Activated naive CD4-positive, alpha-beta T cell treated with anti-CD3 and anti-CD28 coated beads, Interleukin-2, amount 50 U/mL, for 72 hours (primary cell): ENCODE measurements at regions not wholly inside any gene's neighbourhood (a gene's known extent, or its start where the extent isn't known, plus 50 kb on each side); places are given as distances from the start of the nearest gene placed in this dataset.
A peak's percentile ranks its signal among the peaks of the same experiment; 100 is the strongest.
"Not testable (repeated sequence)": the region's sequence is repeated elsewhere in the genome, so short reads cannot be mapped to it uniquely, and the experiment has no call there.

Experiments
- ATAC-seq, 2 donors: fragments of 150-1000 bp; cut with Tn5 transposase; 2 replicates each; pipeline ENCODE4 v1.10.0; 2021; ENCODE audit warnings: mild to moderate bottlenecking in 2 of 2, moderate library complexity in 2 of 2
- DNase-seq, 2 donors: peaks; one replicate each; pipeline ENCODE4 v3.0.0; 2021 to 2022; ENCODE audit warnings: low spot score in 2 of 2
- H3K27ac Mint-ChIP-seq, 2 donors: one replicate each; pipeline ENCODE4 v1.8.0; 2022; ENCODE audit warnings: mild to moderate bottlenecking in 2 of 2, mixed read lengths in 2 of 2
- H3K36me3 Mint-ChIP-seq, 2 donors: one replicate each; pipeline ENCODE4 v1.8.0; 2022; ENCODE audit warnings: mixed read lengths in 2 of 2
- H3K9me3 Mint-ChIP-seq, 2 donors: one replicate each; pipeline ENCODE4 v1.8.0; 2022; ENCODE audit warnings: mixed read lengths in 2 of 2

DNA sequence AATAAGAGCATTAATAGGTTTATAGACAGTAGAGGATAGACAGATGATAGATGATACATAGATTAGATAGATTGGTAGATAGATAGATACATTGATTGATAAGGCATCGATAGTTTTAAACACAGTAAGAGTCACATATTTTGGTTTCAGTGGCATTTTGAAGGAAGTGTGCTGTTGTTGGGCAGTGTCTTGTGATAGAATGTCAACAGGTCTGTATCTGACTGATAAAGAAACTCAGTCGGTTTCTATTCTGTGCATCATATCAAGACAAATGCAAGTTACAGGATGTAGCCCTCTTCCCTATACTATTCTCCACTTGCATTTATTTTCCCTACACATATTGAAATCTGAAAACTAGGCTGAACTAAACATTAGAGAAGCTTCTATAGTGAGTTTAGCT is 1229.0 kb upstream of the ZEB2 start:
- Mint-ChIP-seq H3K27ac (no peak overlapping the region), H3K36me3 (no peaks in the 10 kb centered on the region), H3K9me3 (peaks cover 14 to 23% of the 10 kb centered on the region in 2 donors)
- DNase-seq (no peak), ATAC-seq (peak; percentile 49 to 62)

DNA sequence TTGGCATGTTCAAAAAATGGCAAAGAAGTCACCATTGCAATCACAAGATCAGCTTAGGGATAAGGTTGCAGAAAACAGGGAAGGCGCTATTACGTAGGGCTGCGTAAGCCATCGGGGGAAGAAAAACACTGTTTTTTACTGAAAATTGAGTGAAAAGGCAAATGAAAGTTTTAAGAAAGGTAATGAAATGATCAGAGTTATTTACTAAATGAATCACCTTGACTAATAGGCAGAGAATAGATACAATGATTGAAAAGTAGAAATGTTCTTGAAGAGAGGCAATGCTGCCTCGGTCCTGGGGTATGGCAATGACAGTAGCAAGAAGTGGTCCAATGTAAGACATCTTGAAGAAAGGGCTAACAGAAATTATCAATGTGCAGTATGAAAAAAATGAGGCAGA is 1227.8 kb upstream of the ZEB2 start:
- DNase-seq (no peak), ATAC-seq (peak in 1 of 2 donors; percentile 35)
- no peaks in the 10 kb centered on the region for H3K36me3 Mint-ChIP-seq
- H3K9me3 Mint-ChIP-seq: peaks cover 14 to 23% of the 10 kb centered on the region in 2 donors
- no peak overlapping the region for H3K27ac Mint-ChIP-seq

DNA sequence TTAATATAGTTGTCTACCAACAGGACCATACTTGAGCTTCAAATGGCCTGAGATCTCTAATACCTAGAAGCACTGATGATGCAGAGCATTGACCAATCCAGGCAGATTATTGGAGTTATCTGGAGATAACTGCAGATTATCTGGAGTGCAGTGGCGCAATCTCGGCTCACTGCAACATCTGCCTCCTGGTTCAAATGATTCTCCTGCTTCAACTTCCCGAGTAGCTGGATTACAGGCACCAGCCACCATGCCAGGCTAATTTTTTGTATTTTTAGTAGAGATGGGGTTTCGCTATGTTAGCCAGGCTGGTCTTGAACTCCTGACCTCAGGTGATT is 1225.4 kb upstream of the ZEB2 start:
- peaks cover 18 to 20% of the 10 kb centered on the region in 2 donors for H3K9me3 Mint-ChIP-seq
- ATAC-seq, H3K36me3 Mint-ChIP-seq, DNase-seq, H3K27ac Mint-ChIP-seq: not testable (repeated sequence)

DNA sequence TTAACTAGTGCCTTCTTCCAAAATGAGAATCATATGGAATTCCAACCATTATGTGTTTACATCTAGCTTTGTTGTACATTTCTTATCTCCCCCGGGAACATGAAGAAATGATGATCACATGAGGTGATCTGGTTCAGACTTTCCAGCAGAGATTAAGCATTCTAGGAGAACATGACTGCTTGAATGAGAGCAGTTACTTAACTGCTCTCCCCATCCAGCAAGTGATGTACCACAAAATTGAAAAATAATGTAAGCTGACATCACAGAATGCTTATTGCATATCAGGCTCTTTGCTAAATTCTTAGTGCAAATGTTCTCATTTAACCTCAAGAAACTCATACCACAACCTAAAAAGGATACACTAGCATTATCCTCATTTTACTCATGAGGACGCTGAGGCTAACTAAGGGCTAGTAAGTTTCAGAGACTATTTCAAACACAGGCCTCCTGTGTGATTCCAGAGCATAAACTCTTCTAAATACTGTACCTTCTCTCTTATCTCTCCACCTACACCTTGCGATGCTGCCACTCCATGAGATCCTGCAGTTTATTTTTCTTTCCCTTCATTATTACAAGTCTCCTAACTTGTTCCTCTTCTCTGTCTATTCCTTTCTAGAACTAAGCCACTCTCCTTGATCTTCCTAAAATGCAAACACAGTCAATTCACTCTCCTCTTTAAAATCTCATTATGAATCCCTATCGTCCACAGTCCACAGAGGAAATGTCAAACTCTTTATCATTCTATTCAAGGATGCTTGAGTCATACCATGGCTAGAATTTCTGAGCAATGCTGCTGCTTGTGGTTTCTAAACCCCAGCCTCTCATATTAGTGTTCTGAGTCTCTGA is 1224.8 kb upstream of the ZEB2 start:
- peak overlapping the region in 1 of 2 donors; percentile 2 for H3K27ac Mint-ChIP-seq
- DNase-seq: no peak
- H3K36me3 Mint-ChIP-seq: no peaks in the 10 kb centered on the region
- H3K9me3 Mint-ChIP-seq: peaks cover 18 to 23% of the 10 kb centered on the region in 2 donors
- peak; percentile 68 to 79 for ATAC-seq

DNA sequence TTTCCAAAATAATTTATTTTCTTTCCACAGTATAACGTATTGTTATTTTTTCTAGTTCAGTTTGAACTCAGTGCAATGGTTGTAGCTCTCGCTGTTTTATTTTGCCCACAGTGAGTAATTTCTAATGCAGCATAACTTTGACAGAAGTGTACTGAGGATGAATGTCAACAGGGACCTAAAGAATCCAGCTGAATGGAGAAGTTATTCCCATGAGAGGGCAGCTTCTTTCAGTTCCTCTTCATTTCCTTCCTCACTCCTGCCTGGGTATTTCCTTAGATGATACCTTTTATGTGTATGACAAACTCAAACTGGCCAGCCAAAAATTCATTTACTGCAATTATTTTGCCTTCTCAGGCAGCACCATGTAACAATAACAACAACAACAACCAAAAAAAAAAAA is 1223.1 kb upstream of the ZEB2 start:
- Mint-ChIP-seq H3K36me3 (no peaks in the 10 kb centered on the region), H3K27ac (no peak overlapping the region), H3K9me3 (peaks cover 18 to 23% of the 10 kb centered on the region in 2 donors)
- DNase-seq (no peak), ATAC-seq (no peak)

DNA sequence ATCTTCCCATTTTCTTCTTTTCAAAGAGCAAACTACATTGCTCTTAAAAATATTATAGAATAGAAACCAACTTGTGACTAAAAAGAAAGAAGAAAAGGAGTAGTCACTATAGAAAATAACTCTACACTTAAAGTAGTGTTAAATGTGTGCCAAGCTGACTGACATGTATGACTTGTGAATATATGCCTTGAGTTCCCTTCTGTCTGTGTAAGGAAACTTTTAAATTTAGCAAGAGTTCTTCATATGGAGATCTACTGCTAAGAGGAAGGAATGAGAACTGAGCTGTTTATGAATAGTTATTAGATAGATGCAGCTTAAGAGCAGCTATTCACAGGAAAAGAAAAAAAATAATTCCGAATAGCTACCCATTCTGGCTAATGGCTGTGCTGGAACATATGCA is 1221.7 kb upstream of the ZEB2 start:
- Mint-ChIP-seq H3K9me3 (peaks cover 18% of the 10 kb centered on the region in 2 donors), H3K36me3 (no peaks in the 10 kb centered on the region), H3K27ac (no peak overlapping the region)
- no peak for ATAC-seq
- DNase-seq: no peak

DNA sequence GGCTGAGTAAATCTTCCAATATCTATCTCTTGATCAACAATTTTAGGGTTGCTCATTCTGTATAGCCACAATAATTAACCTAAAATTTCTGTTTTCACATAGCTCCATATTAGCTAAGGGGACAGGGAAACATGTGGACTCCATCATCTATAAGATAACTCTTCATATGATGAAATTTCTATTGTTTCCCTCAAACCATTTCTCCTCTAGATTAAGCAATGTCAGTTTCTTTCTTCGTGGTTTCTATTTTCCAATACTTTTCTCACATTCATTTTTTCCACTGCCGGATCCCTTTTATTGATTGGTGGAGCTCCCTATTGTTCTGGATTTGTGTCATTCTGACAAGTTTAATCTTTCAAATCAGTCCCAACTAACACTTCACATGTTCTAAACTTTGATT is 1221.3 kb upstream of the ZEB2 start:
- ATAC-seq: no peak
- no peaks in the 10 kb centered on the region for H3K36me3 Mint-ChIP-seq
- H3K9me3 Mint-ChIP-seq: peaks cover 14% of the 10 kb centered on the region in 2 donors
- no peak for DNase-seq
- no peak overlapping the region for H3K27ac Mint-ChIP-seq

DNA sequence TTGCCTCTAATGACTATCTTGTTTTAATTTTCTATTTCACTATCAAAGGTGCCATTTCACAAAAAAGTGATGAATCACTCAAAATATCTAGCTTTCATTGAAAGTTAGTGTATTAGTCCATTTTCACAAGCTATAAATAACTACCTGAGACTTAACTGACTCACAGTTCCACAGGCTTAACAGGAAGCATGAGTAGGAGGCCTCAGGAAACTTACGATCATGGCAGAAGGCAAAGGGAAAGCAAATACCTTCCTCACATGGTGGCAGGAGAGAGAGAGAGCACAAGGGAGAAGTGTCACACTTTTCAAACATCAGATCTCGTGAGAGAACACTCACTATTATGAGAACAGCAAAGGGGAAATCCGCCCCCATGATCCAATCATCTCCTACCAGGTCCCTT is 1220.4 kb upstream of the ZEB2 start:
- Mint-ChIP-seq H3K27ac (peak overlapping the region in 1 of 2 donors; percentile 46), H3K9me3 (peaks cover 13% of the 10 kb centered on the region in 2 donors), H3K36me3 (no peaks in the 10 kb centered on the region)
- ATAC-seq (peak; percentile 62 to 64), DNase-seq (no peak)

DNA sequence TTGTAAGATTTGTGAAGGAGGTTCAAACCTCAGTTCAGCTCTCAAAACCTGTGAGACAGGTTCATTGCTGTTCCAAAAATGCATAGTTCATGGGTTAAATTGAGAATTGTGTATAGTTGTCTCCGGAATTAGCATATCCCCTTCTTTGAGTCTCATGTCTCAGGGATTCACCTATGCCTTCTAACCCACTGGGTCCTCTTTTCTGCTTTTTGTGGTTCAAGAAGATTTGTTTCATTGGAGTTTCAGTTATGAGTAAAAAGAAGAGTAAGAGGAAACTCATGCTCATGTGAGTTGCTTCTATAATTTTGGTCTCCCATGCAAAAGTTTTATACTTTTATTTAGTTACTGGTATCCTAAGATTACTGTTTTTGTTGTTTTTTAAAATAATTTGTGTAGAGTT is 1219.8 kb upstream of the ZEB2 start:
- ATAC-seq (peak; percentile 20 to 52), DNase-seq (no peak)
- H3K36me3 Mint-ChIP-seq: no peaks in the 10 kb centered on the region
- no peak overlapping the region for H3K27ac Mint-ChIP-seq
- H3K9me3 Mint-ChIP-seq: peaks cover 8% of the 10 kb centered on the region in 2 donors

DNA sequence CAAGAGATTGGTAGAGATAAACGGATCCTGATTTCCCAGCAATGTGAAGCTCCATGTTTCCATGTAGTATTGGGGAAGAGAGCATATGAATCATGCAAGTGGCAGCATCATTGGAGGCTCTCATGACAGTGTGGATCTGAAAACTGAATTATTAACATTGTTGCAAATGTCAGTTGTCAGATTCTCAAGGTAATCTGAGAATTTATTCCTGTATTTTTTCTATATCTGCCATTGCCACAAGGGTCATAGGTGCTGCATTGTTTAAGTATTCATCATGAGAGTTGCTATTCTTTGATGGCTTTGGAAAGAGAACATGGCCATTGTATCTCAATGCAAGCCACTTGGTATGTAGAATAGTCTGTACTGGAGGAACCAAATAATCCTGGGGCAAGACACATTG is 1217.0 kb upstream of the ZEB2 start:
- H3K9me3 Mint-ChIP-seq: peaks cover 5 to 6% of the 10 kb centered on the region in 2 donors
- no peak for ATAC-seq
- no peak for DNase-seq
- H3K36me3 Mint-ChIP-seq: no peaks in the 10 kb centered on the region
- no peak overlapping the region for H3K27ac Mint-ChIP-seq

DNA sequence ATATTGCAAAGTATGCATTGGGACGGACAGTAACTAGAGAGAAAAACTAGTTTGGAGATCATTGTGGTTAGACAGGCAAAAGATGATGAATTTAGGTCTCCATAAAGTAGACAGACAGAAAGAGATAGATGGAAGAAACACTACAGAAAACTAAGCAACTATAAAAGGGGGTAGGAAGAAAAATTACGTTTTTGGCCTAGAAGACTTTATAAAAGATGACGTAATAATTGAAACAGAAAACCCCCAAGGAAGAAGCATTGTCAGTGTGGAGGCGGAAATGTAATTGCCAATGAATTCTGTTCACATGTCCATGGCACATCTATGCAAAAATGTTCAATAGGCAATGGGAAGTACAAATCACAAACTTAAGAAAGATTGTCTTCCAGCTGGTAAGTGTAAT is 1211.5 kb upstream of the ZEB2 start:
- no peaks in the 10 kb centered on the region for H3K36me3 Mint-ChIP-seq
- ATAC-seq: no peak

DNA sequence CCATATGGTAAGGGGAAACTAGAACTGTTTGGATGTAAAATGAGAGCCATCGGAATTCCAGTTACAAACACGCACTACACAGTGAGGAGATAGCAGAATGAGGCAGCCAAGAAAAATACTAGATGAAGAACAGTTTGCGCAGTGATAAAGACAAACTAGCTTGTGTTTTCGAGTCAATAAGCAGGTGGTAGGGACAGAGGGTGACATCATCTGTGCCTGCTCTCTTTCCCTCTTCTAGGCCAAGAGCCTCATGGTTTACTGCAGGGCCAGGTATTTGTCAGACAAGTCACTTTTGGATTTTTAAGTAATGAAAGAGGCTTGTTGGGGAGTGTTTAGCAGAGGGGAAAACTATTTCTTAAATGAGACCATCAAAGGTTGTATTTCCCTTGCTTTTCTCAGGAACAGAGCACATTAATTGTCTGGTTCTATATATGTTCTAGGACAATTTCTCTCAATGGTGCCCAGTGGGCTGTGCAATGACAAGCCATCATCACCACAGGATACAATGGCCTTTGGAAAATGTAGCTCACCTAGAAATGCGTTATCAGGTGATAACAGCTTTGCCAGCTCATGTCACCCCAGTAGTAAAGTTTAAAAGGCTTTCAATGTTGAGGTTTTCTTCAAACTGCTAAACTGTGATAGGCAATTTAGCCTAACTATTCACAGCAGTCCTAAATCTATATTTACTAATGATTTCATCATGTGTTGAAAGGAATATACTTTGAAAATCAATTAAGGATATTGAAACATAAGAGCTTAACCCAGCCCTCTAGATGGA is 1210.3 kb upstream of the ZEB2 start:
- H3K36me3 Mint-ChIP-seq: no peaks in the 10 kb centered on the region
- H3K9me3 Mint-ChIP-seq: peaks cover 11 to 20% of the 10 kb centered on the region in 2 donors
- no peak overlapping the region for H3K27ac Mint-ChIP-seq
- ATAC-seq: no peak
- no peak for DNase-seq

More for the DNA sequence above, 1211.5 kb upstream of the ZEB2 start:
- Mint-ChIP-seq H3K27ac (no peak overlapping the region), H3K9me3 (peaks cover 7 to 15% of the 10 kb centered on the region in 2 donors)
- DNase-seq: no peak

DNA sequence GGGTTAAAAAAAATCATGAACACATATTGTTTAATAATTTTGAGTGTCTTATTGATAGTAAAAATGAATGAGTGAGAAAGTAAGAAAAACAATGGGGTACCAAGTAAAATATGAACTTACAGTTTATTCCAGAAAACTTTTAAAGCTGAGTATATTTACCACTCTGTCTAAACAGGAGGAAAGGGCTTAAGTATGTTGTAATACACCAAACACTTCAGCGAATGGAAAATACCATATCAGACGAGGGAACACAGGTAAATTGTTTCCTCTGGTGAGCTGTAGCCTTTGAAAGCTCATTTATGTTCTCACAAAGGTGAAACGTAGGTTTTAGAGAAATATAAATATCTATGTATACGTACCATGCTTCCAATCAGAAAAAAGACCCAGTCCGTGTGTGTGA is 1209.6 kb upstream of the ZEB2 start:
- no peak overlapping the region for H3K27ac Mint-ChIP-seq
- DNase-seq (no peak), ATAC-seq (no peak)
- no peaks in the 10 kb centered on the region for H3K36me3 Mint-ChIP-seq
- peaks cover 11 to 20% of the 10 kb centered on the region in 2 donors for H3K9me3 Mint-ChIP-seq

DNA sequence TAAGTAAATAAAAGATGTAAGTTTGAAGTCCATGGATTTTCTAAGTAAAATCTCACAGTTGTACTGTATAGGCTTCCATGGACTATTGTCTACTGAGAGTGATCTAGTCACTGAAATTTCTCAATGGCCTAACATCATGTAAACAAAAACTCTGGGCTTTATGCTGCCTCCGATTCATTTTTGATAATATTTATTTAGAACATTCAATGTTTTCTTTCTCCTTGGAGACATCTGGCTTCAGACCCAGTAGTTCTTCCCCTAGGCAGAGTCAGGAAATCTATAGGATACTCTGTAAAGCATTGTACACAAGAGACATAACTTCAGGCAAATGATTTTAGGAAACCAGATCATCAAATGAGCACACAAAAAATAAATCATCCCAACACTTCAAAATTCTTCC is 1208.6 kb upstream of the ZEB2 start:
- DNase-seq: no peak
- no peak for ATAC-seq
- Mint-ChIP-seq H3K9me3 (peaks cover 11 to 20% of the 10 kb centered on the region in 2 donors), H3K36me3 (no peaks in the 10 kb centered on the region), H3K27ac (no peak overlapping the region)

DNA sequence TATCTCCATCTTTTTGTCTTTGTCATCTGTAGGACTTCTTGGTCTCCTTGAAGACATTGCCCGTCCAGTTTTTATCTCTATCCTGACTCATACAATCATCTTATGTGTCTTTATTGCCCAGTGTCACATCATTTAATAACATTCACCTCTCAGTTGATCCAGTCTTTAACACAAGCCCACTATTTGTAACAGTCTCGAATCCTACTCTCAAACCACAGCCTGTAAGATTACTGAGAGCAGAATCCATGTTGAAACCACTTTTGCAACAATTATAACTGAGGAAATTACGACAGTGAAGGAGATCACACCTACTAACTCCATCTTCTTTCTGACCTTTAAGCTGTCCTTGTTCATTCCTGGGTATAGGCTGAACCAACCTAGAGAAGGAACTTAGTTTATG is 1206.0 kb upstream of the ZEB2 start:
- ATAC-seq: no peak
- DNase-seq: no peak
- Mint-ChIP-seq H3K27ac (no peak overlapping the region), H3K9me3 (peaks cover 9 to 11% of the 10 kb centered on the region in 2 donors), H3K36me3 (no peaks in the 10 kb centered on the region)

DNA sequence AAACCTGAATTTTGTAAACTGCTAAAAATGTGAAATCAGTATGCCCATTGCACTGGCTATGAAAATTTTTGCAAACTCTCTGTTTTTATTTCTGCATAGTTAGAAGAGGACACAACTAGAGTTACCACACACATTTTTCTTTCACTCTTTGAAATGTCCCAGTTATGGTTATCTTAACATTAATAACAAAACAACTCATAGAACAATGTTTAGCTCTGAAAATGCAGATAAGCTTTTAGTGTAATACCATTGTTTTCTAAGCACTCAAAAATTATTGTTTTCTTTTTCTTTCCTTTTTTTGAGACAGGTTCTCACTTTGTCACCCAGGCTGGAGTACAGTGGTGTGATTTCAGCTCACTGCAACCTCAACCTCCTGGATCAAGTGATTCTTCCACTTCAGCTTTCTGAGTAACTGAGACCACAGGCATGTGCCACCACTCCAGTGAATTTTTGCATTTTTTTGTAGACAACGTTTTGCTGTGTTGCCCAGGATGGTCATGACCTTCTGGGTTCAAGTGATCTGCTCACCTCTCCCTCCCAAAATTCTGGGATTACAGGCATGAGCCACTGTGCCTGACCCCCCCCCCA is 1204.5 kb upstream of the ZEB2 start:
- Mint-ChIP-seq H3K36me3 (no peaks in the 10 kb centered on the region), H3K27ac (no peak overlapping the region), H3K9me3 (peaks cover 9 to 11% of the 10 kb centered on the region in 2 donors)
- DNase-seq (no peak), ATAC-seq (no peak)

DNA sequence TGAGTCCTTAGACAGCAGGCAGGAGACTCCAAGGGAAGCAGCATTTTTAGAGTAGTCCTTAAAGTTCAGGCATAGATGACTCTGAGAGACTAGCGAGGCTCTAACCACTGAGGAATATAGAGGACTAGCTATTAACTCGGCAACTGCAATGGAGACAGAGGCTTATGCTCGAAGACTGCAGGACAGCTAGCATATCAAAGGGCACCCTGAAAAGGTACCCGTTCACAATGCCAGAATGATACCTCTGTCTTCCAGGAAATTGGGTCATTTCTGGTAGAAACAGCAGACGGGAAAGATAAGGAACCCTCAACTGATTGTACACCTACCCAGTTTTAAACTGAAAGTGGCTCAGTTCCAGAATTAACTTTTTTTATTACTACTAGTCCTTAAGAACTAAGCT is 1204.0 kb upstream of the ZEB2 start:
- ATAC-seq (no peak), DNase-seq (no peak)
- Mint-ChIP-seq H3K27ac (no peak overlapping the region), H3K36me3 (no peaks in the 10 kb centered on the region), H3K9me3 (peaks cover 9 to 11% of the 10 kb centered on the region in 2 donors)
